CD4-positive, alpha-beta T cell treated with Interleukin-6 at 100 ng/mL for 8 hours (primary cell): ENCODE measurements at regions not wholly inside any gene's neighbourhood (a gene's known extent, or its start where the extent isn't known, plus 50 kb on each side); places are given as distances from the start of the nearest gene placed in this dataset.

ENCODE experiments used
- DNase-seq: peaks from one replicate; pipeline ENCODE4 v3.0.0-alpha.2; 2020; ENCODE audit warnings: mixed read lengths, low spot score

GRCh38 chr3:151992326-151993041 lies 119.0 kb downstream of the SUCNR1 start:
- DNase-seq: no peak

- DNase-seq: no peak
Observed at GRCh38 chr3:151995091-151995490, 121.6 kb downstream of the SUCNR1 start.

- no peak for DNase-seq
Observed at GRCh38 chr3:151998744-151999143, 125.3 kb downstream of the SUCNR1 start.

GRCh38 chr3:151999936-152000335 lies 126.5 kb downstream of the SUCNR1 start:
- no peak for DNase-seq

- no peak for DNase-seq
Observed at GRCh38 chr3:152011812-152012735, 138.6 kb downstream of the SUCNR1 start.

GRCh38 chr3:152019508-152019907 lies 146.1 kb downstream of the SUCNR1 start:
- DNase-seq: no peak

- no peak for DNase-seq
Observed at GRCh38 chr3:152021951-152022461, 148.6 kb downstream of the SUCNR1 start.

- DNase-seq: no peak
Observed at GRCh38 chr3:152026033-152026556, 152.7 kb downstream of the SUCNR1 start.

- no peak for DNase-seq
Observed at GRCh38 chr3:152030320-152030719, 156.9 kb downstream of the SUCNR1 start.

- no peak for DNase-seq
Observed at GRCh38 chr3:152031321-152031720, 157.9 kb downstream of the SUCNR1 start.

GRCh38 chr3:152037297-152037696 lies 163.9 kb downstream of the SUCNR1 start:
- no peak for DNase-seq

GRCh38 chr3:152037953-152038352 lies 164.5 kb downstream of the SUCNR1 start:
- DNase-seq: no peak

GRCh38 chr3:152038490-152038889 lies 165.0 kb downstream of the SUCNR1 start:
- no peak for DNase-seq

GRCh38 chr3:152039887-152040286 lies 166.4 kb downstream of the SUCNR1 start:
- DNase-seq: no peak

- DNase-seq: no peak
Observed at GRCh38 chr3:152040319-152040718, 166.9 kb downstream of the SUCNR1 start.

GRCh38 chr3:152043620-152044019 lies 170.2 kb downstream of the SUCNR1 start:
- no peak for DNase-seq

GRCh38 chr3:152046280-152046679 lies 172.8 kb downstream of the SUCNR1 start:
- DNase-seq: no peak

GRCh38 chr3:152047465-152047864 lies 174.0 kb downstream of the SUCNR1 start:
- no peak for DNase-seq

GRCh38 chr3:152048831-152049230 lies 175.4 kb downstream of the SUCNR1 start:
- DNase-seq: no peak

GRCh38 chr3:152050903-152051302 lies 177.5 kb downstream of the SUCNR1 start:
- no peak for DNase-seq

GRCh38 chr3:152051501-152052404 lies 178.3 kb downstream of the SUCNR1 start:
- no peak for DNase-seq

- DNase-seq: no peak
Observed at GRCh38 chr3:152053866-152054265, 180.4 kb downstream of the SUCNR1 start.
